Neural crest cell (in vitro differentiated cells): ENCODE measurements at regions not wholly inside any gene's neighbourhood (a gene's known extent, or its start where the extent isn't known, plus 50 kb on each side); places are given as distances from the start of the nearest gene placed in this dataset.

ENCODE experiments used
- DNase-seq: peaks from one replicate; pipeline ENCODE4 v3.0.0; 2021; ENCODE audit warnings: low read depth, mixed read lengths, low spot score
- H3K27ac Mint-ChIP-seq: one replicate; pipeline ENCODE4 v1.8.0; 2021; ENCODE audit warnings: mild to moderate bottlenecking, mixed read lengths; ENCODE audit not compliant: unreplicated experiment
- H3K27me3 Mint-ChIP-seq: 2 replicates; pipeline ENCODE4 v1.8.0; 2021; ENCODE audit warnings: low read depth, mild to moderate bottlenecking, mixed read lengths
- H3K36me3 Mint-ChIP-seq: 2 replicates; pipeline ENCODE4 v1.8.0; 2021; ENCODE audit warnings: low read depth, mild to moderate bottlenecking, mixed read lengths
- H3K4me1 Mint-ChIP-seq: 2 replicates; pipeline ENCODE4 v1.8.0; 2021; ENCODE audit warnings: mixed read lengths
- H3K4me3 Mint-ChIP-seq: one replicate; pipeline ENCODE4 v1.8.0; 2021; ENCODE audit warnings: mild to moderate bottlenecking, mixed read lengths
- H3K9me3 Mint-ChIP-seq: 2 replicates; pipeline ENCODE4 v1.8.0; 2021; ENCODE audit warnings: mixed read lengths
- CTCF ChIP-seq: fragments of 200-600 bp; sonication (generic); conservative IDR thresholded peaks from 2 replicates; pipeline ENCODE4 v1.5.0; 2021; ENCODE audit warnings: antibody characterized with exemption, mild to moderate bottlenecking

GRCh38 chr15:25228261-25228660 is 210.6 kb downstream of the UBE3A start:
- no peak overlapping the region for H3K4me3 Mint-ChIP-seq
- TF ChIP-seq CTCF = no peak
- DNase-seq = no peak
- H3K9me3 Mint-ChIP-seq = no peaks in the 10 kb centered on the region
- H3K27ac Mint-ChIP-seq = no peak overlapping the region
- no peaks in the 10 kb centered on the region for H3K27me3 Mint-ChIP-seq
- no peaks in the 10 kb centered on the region for H3K36me3 Mint-ChIP-seq
- H3K4me1 Mint-ChIP-seq = no peaks in the 10 kb centered on the region

- Mint-ChIP-seq H3K27me3 (no peaks in the 10 kb centered on the region), H3K4me3 (no peak overlapping the region), H3K9me3 (no peaks in the 10 kb centered on the region), H3K4me1 (no peaks in the 10 kb centered on the region), H3K27ac (no peak overlapping the region), H3K36me3 (no peaks in the 10 kb centered on the region)
- no peak for TF ChIP-seq CTCF
- no peak for DNase-seq
Observed at GRCh38 chr15:25230442-25230841, 208.4 kb downstream of the UBE3A start.

- no peak for DNase-seq
- no peak for TF ChIP-seq CTCF
- Mint-ChIP-seq H3K27ac (no peak overlapping the region), H3K27me3 (no peaks in the 10 kb centered on the region), H3K4me1 (no peaks in the 10 kb centered on the region), H3K36me3 (no peaks in the 10 kb centered on the region), H3K4me3 (no peak overlapping the region), H3K9me3 (no peaks in the 10 kb centered on the region)
Observed at GRCh38 chr15:25233766-25234350, 205.0 kb downstream of the UBE3A start.

- DNase-seq = no peak
- Mint-ChIP-seq H3K4me3 (no peak overlapping the region), H3K36me3 (no peaks in the 10 kb centered on the region), H3K4me1 (no peaks in the 10 kb centered on the region), H3K27ac (no peak overlapping the region), H3K9me3 (no peaks in the 10 kb centered on the region), H3K27me3 (no peaks in the 10 kb centered on the region)
- no peak for TF ChIP-seq CTCF
Observed at GRCh38 chr15:25234831-25235230, 204.0 kb downstream of the UBE3A start.

GRCh38 chr15:25235391-25235790 is 203.4 kb downstream of the UBE3A start:
- H3K27me3 Mint-ChIP-seq = no peaks in the 10 kb centered on the region
- H3K4me3 Mint-ChIP-seq = no peak overlapping the region
- no peaks in the 10 kb centered on the region for H3K4me1 Mint-ChIP-seq
- TF ChIP-seq CTCF = no peak
- no peak for DNase-seq
- H3K36me3 Mint-ChIP-seq = no peaks in the 10 kb centered on the region
- no peaks in the 10 kb centered on the region for H3K9me3 Mint-ChIP-seq
- no peak overlapping the region for H3K27ac Mint-ChIP-seq
